ENCODE measurements at regions not wholly inside any gene's neighbourhood (a gene's known extent, or its start where the extent isn't known, plus 50 kb on each side); places are given as distances from the start of the nearest gene placed in this dataset.

- Histone ChIP-seq H3K4me2 (ENCODE audit: insufficient read depth, low read length) (no peak overlapping the region), H4K20me1 (replicated peaks; ENCODE audit: control insufficient read depth, extremely low read depth, insufficient read depth, low read length) (no peaks in the 10 kb centered on the region)
- CTCF ChIA-PET: no interaction called here
Observed at GRCh38 chr11:95495706-95496105, 264.7 kb upstream of the SESN3 start.

More at GRCh38 chr11:95495706-95496105, 264.7 kb upstream of the SESN3 start:
- DNase-seq (ENCODE audit: low read depth, low spot score) (no peak), FAIRE-seq (no peak)
- dilution Hi-C loops (cut with MboI; ENCODE audit: extremely low pct_ligation_motif_present, low sequenced_read_pairs) (no loop called here), intact Hi-C loops (cut with micrococcal nuclease) (no loop called here)
- TF ChIP-seq EZH2 (IDR thresholded peaks at IDR 0.05; ENCODE audit: borderline replicate concordance, low read depth, low read length, severe bottlenecking) (no peak), POLR2A (IDR thresholded peaks at IDR 0.05; ENCODE audit: low read depth, low read length) (no peak), MAX (IDR thresholded peaks at IDR 0.05; ENCODE audit: insufficient read depth, insufficient read length) (no peak), POLR2AphosphoS5 (IDR thresholded peaks at IDR 0.05; ENCODE audit: insufficient read depth, low read depth, low read length) (no peak), FOS (IDR thresholded peaks at IDR 0.05; ENCODE audit: borderline replicate concordance, insufficient read depth, low read length) (no peak), CTCF (IDR thresholded peaks at IDR 0.05; ENCODE audit: extremely low read depth in 1 of 2, insufficient read depth in 1 of 2, low read depth in 1 of 2, low read length in 2 of 2) (no peak), JUN (IDR thresholded peaks at IDR 0.05; ENCODE audit: borderline replicate concordance, insufficient read depth, insufficient read length, low read depth) (no peak), GATA2 (IDR thresholded peaks at IDR 0.05; ENCODE audit: insufficient read depth, insufficient read length, low read depth, low read length) (no peak), MYC (IDR thresholded peaks at IDR 0.05; ENCODE audit: low read depth, low read length) (no peak)
- H2AFZ ChIP-seq (ENCODE audit: low read depth, low read length): no peak overlapping the region
- POLR2A ChIA-PET: no interaction called here
- no peaks in the 10 kb centered on the region for H3K27me3 ChIP-seq (ENCODE audit: control insufficient read depth in 2 of 2, insufficient read depth in 2 of 2, low read length in 2 of 2)
- H3K79me2 ChIP-seq (ENCODE audit: control insufficient read depth, insufficient read depth, low read length): no peaks in the 10 kb centered on the region
- H3K9me1 ChIP-seq (replicated peaks; ENCODE audit: control insufficient read depth, extremely low read depth, insufficient read depth, low read length): no peaks in the 10 kb centered on the region
- H3K9ac ChIP-seq (replicated peaks; ENCODE audit: extremely low read depth, insufficient read depth, low read length): no peak overlapping the region
- H3K27ac ChIP-seq (ENCODE audit: insufficient read depth, low read depth, low read length): no peak overlapping the region
- no peak overlapping the region for H3K4me3 ChIP-seq (replicated peaks in 1 of 3; ENCODE audit: insufficient read depth in 1 of 3, low read depth in 1 of 3, low read length in 3 of 3)
- H3K36me3 ChIP-seq (ENCODE audit: control insufficient read depth in 2 of 2, extremely low read depth in 1 of 2, insufficient read depth in 2 of 2, low read length in 2 of 2): no peaks in the 10 kb centered on the region
- H3K9me3 ChIP-seq (replicated peaks; ENCODE audit: control insufficient read depth, insufficient read depth, low read length): no peaks in the 10 kb centered on the region
- H3K4me1 ChIP-seq (ENCODE audit: control insufficient read depth, extremely low read depth, insufficient read depth, low read length): no peaks in the 10 kb centered on the region
- no TSS peak for BruUV-seq (replicated peaks)

All from endothelial cell of umbilical vein (primary cell).